ENCODE measurements at regions not wholly inside any gene's neighbourhood (a gene's known extent, or its start where the extent isn't known, plus 50 kb on each side); places are given as distances from the start of the nearest gene placed in this dataset.

GRCh38 chr3:117536006-117536405 is 826.4 kb downstream of the TUSC7 start:
- no peak for DNase-seq
- intact Hi-C loops (cut with DNase I): no loop called here

- intact Hi-C loops (cut with DNase I): no loop called here
These were observed 828.4 kb downstream of the TUSC7 start for GRCh38 chr3:117537949-117538348.

GRCh38 chr3:117539729-117540128 is 830.1 kb downstream of the TUSC7 start:
- intact Hi-C loops (cut with DNase I): no loop called here
- DNase-seq: no peak

More at GRCh38 chr3:117537949-117538348, 828.4 kb downstream of the TUSC7 start:
- DNase-seq: no peak

- DNase-seq: no peak
- intact Hi-C loops (cut with DNase I): no loop called here
These were observed 831.0 kb downstream of the TUSC7 start for GRCh38 chr3:117540597-117540996.

- intact Hi-C loops (cut with DNase I): no loop called here
- no peak for DNase-seq
These were observed 832.1 kb downstream of the TUSC7 start for GRCh38 chr3:117541721-117542120.

GRCh38 chr3:117543521-117543920 is 833.9 kb downstream of the TUSC7 start:
- DNase-seq: no peak

GRCh38 chr3:117545484-117545883 is 835.9 kb downstream of the TUSC7 start:
- no peak for DNase-seq
- intact Hi-C loops (cut with DNase I): no loop called here

More at GRCh38 chr3:117543521-117543920, 833.9 kb downstream of the TUSC7 start:
- intact Hi-C loops (cut with DNase I): no loop called here

- intact Hi-C loops (cut with DNase I): no loop called here
These were observed 838.5 kb downstream of the TUSC7 start for GRCh38 chr3:117547956-117548550.

GRCh38 chr3:117548600-117548999 is 839.0 kb downstream of the TUSC7 start:
- intact Hi-C loops (cut with DNase I): no loop called here
- DNase-seq: no peak

More at GRCh38 chr3:117547956-117548550, 838.5 kb downstream of the TUSC7 start:
- DNase-seq: peak in 2 of 42 donors; percentile 9 to 11

GRCh38 chr3:117549716-117550115 is 840.1 kb downstream of the TUSC7 start:
- no peak for DNase-seq
- intact Hi-C loops (cut with DNase I): no loop called here

- no peak for DNase-seq
These were observed 841.2 kb downstream of the TUSC7 start for GRCh38 chr3:117550766-117551165.

GRCh38 chr3:117553461-117553860 is 843.9 kb downstream of the TUSC7 start:
- no peak for DNase-seq
- intact Hi-C loops (cut with DNase I): no loop called here

More at GRCh38 chr3:117550766-117551165, 841.2 kb downstream of the TUSC7 start:
- intact Hi-C loops (cut with DNase I): no loop called here

GRCh38 chr3:117556646-117557407 is 847.2 kb downstream of the TUSC7 start:
- DNase-seq: no peak
- intact Hi-C loops (cut with DNase I): no loop called here

- intact Hi-C loops (cut with DNase I): no loop called here
- DNase-seq: no peak
These were observed 848.0 kb downstream of the TUSC7 start for GRCh38 chr3:117557464-117558090.

- intact Hi-C loops (cut with DNase I): no loop called here
- no peak for DNase-seq
These were observed 849.1 kb downstream of the TUSC7 start for GRCh38 chr3:117558681-117559080.

- intact Hi-C loops (cut with DNase I): no loop called here
- no peak for DNase-seq
These were observed 852.4 kb downstream of the TUSC7 start for GRCh38 chr3:117562000-117562399.

- intact Hi-C loops (cut with DNase I): no loop called here
- no peak for DNase-seq
These were observed 853.5 kb downstream of the TUSC7 start for GRCh38 chr3:117563063-117563462.

GRCh38 chr3:117565777-117566176 is 856.2 kb downstream of the TUSC7 start:
- no peak for DNase-seq
- intact Hi-C loops (cut with DNase I): no loop called here

- intact Hi-C loops (cut with DNase I): no loop called here
- DNase-seq: no peak
These were observed 857.3 kb downstream of the TUSC7 start for GRCh38 chr3:117566926-117567325.

GRCh38 chr3:117567382-117567781 is 857.8 kb downstream of the TUSC7 start:
- intact Hi-C loops (cut with DNase I): no loop called here
- no peak for DNase-seq
